HL-60/S4 (cell line): ENCODE measurements at regions not wholly inside any gene's neighbourhood (a gene's known extent, or its start where the extent isn't known, plus 50 kb on each side); places are given as distances from the start of the nearest gene placed in this dataset.

Experiments used
- in situ Hi-C: fragments of 300-500 bp; cut with MboI; formaldehyde crosslinking; loops from 2 replicates; pipeline ENCODE4 v1.14.3; 2022; ENCODE audit warnings: low sequenced_read_pairs

DNA sequence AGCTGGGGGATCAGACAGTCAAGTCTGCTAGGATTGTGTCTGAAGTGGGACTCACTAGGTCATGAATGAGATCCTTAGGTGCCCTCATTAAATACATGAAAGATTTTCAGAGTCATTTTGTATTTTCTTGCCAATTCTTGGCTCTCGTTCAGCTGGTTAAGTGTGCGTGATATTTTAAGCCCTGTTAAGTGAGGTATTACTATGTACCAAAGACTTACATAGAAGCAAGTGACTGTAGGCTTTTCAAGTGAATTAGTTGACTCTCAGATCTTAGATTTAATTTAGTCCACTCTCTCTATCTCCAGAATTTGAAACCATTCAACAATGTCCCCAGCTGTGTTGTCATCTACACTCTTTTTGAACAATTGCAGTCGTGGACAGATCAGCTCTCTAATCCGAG, 219.4 kb downstream of the FOXL1 start:
- in situ Hi-C loops = no loop called here

DNA sequence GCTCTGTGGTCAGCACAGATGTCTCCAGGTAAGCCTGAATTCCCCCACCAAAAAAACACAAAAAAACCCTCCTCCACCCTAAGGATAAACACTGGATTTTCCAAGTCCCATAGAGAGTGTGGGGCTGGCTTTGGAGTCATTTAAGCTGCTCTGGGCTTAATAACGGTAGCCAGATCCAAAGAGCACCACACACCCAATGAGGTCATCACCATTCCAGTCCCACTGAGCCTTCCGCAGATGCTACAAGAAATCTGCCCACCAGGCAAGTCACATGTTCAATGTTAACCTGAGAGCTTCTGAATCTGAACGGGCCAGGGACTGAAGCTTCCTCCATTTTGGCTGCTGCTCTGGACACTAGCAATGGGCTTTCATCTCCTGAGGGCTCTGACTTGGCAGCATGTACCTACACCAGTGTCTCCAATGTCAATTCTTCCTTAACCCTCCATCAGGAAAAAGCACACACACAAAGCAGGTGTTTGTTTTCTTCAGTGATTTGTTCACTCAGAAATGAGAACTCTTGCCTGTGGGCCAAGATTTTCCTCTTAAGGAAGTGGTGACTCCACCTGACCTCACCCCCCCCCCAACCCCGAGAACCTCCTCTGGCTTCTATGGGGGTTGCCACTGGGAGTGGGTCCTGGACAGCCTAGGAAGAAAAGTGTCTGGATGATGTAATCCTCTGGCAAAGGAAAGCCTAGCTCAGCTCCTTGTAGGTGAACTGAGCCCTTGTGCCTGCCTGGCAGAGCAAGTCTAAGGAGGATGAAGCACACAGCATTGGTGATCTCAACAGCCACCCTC, 220.1 kb downstream of the FOXL1 start:
- in situ Hi-C loops = no loop called here

DNA sequence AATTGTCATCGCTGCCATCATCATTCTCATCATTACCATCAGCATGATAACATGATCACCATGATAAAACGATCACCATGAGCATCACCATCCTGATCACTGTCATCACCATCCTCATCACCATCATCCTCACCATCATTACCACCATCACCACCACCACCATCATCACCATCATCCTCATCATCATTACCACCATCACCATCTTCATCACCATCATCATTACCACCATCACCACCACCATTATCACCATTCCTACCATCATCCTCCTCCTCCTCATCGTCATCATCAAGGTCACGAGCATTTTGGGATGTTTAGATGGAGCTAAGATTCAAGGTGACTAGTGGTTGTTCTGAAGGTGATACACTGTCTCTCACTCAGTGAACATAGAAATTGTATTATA, 221.0 kb downstream of the FOXL1 start:
- in situ Hi-C loops = no loop called here

DNA sequence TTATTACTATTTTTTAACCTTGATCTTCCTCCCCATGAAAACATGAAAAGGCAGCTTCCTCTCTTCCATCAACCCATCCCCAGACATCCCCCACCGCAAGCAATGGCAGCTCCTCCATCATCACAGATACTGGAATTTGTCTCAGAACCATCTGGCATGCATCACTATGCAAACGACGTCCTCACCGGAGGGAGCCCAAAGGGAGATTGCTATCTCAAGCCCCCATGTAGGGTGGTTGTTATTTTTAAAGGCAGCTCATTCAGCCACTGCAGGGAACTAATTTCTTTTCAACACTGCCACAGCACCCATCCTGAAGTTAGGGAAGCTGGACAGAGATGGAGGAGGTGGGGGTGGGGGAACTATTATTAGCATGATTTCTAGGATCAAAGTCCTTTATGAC, 222.5 kb downstream of the FOXL1 start:
- in situ Hi-C loops = no loop called here

DNA sequence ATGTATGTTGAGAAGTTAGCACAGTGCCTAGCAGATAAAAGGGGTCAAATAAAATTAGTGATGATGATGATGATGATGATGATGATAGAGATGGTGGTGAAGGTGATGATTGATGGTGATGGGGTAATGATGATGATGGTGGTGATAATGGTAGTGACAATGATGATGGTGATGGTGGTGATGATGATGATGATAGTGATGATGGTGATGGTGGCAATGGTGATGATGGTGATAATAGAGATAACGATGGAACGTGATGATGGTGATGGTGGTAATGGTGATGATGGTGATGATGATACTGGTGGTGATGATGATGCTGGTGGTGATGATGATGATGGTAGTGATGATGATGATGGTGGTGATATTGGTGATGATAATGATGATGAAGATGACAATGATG, 223.7 kb downstream of the FOXL1 start:
- in situ Hi-C loops = no loop called here

DNA sequence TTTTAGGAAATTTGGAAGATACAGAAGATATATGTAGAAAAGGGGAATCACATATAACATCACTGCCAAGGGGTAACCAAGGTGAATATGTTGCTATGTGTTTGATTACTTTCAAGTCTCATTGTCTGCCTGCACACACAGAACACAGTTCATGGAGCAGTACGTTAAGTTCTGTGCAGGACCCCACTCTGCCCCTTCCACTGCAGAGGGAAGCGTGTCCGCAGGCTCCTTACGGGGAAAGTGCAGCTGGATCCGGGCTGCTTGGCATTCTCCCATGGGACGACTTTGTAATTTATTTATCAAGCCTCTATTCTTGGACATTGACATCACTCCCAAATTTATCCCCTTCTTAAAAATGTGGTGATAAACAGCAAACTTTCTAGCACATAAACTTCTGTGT, 226.8 kb downstream of the FOXL1 start:
- in situ Hi-C loops = no loop called here

DNA sequence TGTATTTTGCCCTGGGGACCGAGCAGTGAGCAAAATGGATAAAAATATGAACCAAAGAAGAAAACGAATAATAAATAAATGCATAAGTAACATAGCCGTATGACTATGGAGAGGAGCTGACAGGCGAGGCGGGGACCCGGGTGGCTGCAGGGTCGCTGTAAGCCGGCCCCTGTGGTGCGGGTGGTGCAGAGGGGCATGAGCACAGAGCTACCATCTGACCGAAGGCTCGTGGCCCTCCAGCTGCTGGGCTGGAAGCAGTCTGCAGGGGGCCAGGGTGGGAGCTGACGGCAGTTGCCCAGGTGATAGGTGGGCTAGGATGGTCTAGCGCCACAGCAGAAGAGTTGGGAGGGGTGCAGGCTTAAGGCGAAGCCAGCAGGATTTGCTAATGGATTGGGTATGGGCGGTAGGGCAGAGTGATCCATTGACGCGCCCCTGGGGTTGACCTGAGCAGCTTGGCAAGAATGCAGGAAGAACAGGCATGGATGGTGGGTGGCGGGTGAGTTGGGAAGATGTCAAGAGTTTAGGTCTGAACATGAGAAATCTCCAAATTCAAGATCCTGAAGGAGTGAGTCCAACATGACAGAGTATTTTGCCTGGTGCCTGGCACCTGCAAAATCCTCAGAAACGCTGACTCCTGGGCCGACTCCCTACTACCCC, 228.0 kb downstream of the FOXL1 start:
- in situ Hi-C loops = no loop called here

DNA sequence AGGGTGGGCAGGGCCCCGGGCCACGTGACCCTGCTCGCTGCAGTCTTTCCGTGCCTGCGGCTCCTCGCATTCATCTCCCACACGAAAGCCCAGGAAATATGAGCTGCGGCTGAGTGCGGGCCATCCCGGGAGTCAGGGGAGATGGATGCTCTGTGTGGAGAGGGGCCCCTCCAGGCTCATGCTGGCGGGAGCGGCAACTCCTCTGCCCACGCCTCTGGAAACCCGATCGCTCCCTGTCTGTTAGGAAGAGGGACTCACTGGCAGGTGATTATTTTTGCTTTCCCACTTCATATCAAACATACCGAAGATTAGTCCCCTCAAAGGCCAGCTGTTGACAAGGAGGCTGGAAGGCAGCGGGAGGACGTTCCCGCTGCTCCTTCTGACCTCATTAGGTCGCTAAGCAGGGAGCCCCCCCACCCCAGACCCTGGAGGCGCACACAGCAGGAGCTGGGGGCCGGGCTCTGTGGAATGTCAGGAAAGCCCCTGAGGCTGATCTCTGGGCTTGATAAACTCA, 228.5 kb downstream of the FOXL1 start:
- in situ Hi-C loops = no loop called here

DNA sequence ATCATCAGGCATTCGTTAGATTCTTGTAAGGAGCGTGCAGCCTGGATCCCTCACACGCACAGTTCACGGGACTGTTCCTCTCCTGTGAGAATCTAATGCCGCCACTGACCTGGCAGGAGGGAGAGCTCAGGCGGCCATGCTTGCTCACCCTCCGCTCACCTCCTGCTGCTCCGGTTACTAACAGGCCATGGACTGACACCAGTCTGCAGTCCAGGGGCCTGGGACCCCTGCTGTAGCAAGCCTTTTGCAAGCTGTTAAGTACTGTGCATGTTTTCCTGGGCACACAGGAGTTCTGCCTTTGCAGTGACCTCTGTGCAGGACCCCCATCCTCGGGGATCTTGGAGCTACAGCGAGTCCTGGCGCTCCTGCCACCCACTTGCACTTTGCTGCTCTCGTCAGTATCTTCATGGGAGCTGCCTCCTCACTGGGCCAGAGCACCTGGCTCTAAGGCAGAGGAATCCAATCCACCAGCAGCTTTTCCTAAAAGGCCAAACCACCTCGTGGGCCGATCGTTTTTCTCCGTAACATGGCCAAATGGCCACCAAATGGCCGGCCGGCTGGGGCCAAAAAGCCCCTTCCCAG, 230.6 kb downstream of the FOXL1 start:
- in situ Hi-C loops = no loop called here

DNA sequence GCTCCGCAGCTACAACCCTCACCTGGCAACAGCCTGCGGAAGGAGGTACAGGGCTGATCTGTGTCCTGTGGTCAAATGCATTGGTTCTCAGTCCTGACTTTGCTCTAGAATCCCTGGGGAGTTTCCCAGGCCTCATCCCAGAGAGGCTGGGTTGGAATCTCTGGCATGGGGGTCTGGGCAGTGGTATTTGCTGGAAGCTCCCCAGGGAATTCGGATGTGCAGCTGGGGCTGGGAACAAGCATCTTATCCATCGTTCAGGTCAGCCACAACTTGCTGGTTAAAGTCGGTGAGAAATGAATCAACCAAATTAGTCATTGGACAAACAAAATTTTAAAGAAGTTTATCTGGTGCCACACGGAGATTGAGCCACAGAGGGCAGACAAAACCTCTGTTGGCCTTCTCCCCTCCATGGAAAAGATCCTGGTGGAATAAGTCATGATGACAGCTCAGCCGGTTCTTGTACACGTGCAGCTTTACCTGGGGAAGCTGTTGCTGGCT, 231.2 kb downstream of the FOXL1 start:
- in situ Hi-C loops = no loop called here

DNA sequence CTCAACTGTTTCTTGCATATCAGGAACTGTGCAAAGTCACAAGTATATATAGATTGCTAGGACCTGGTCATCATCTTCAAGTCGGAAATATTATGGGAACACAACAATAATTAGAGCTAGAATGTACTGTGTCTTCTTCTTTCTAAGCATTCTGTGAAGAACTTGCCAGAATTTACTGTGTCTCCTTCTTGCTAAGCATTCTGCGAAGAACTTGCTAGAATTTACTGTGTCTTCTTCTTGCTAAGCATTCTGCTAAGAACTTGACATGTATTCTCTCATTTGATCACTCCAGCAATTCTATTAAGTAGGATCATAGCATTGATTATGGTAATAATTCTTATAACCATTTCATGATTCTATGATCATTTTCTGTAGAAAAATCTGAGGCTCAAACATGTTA, 231.7 kb downstream of the FOXL1 start:
- in situ Hi-C loops = no loop called here

DNA sequence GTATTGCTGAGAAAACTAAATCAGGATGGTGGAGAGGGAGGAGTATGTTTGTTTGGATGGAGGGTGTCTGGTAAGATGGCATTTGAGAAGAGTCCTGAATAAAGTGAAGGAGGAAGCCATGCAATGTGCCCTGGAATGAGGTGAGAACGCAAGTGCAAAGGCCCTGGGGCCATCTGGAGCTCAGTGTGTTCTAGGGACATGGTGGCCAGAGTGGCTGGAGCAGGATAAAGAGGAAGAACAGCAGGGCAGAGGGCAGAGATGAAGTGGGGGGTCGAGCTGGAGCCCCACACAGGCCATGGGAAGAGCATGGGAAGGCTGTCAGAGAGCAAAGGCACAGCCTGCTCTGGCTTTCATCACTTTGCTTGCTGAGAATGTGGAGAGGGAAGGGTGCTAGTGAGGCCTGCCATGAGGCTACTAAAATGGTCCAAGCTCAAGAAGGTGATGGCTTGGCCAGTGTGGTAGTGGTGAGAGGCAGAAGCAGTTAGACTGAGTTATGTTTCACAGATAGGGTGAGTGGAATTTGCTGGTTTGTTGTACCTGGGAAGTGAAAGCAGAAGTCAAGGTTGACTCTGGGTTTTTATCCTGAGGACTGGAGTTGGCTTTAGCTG, 234.1 kb downstream of the FOXL1 start:
- in situ Hi-C loops = no loop called here

DNA sequence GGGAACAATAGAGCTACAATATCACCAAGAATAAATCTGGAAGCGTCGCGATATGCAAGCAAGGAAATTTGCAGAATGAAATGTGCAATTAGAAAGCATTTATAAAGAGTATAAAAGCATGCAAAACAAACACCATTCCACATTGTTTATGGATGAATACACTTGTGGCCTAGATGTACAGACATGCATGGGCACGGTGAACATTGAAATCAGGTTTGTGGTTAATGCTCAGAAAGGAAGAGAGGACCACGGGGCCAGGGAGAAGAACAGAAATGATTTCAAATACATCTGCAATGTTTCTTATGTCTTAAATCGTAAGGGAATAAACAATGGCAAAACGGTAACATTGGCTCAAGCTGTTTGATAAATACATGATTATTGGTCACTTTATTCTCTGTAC, 235.9 kb downstream of the FOXL1 start:
- in situ Hi-C loops = no loop called here

DNA sequence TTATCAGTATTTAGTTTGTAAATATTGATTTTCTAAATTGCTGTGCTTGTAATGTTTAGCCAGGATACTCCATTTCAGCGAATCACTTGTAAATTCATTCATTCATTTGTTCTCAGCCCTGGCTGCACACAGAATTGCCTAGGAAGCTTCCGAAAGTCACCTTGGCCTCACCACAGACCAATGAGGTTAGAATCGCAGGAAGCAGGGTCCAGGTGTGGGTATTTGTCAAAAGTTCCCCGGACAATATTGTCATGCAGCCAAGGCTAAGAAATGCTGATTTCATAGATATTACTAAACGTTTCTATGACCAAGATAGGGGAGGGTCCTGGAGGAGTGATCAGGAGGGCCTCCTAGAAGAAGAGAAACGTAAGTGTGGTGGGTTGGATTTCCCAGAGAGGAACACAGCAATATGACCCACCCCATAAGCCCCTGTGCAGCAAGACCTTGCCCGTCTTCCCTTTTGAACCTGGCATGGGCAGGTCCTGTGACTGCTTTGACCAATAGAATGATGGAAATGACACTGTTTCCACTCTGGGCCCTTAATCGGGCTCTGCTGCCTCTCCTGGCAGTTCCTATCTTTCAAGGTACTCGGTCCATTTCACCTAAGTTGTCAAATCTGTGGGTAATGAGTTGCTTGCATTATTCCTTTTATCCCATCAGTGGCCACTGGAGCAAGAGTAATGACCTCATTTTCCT, 238.7 kb downstream of the FOXL1 start:
- in situ Hi-C loops = no loop called here

DNA sequence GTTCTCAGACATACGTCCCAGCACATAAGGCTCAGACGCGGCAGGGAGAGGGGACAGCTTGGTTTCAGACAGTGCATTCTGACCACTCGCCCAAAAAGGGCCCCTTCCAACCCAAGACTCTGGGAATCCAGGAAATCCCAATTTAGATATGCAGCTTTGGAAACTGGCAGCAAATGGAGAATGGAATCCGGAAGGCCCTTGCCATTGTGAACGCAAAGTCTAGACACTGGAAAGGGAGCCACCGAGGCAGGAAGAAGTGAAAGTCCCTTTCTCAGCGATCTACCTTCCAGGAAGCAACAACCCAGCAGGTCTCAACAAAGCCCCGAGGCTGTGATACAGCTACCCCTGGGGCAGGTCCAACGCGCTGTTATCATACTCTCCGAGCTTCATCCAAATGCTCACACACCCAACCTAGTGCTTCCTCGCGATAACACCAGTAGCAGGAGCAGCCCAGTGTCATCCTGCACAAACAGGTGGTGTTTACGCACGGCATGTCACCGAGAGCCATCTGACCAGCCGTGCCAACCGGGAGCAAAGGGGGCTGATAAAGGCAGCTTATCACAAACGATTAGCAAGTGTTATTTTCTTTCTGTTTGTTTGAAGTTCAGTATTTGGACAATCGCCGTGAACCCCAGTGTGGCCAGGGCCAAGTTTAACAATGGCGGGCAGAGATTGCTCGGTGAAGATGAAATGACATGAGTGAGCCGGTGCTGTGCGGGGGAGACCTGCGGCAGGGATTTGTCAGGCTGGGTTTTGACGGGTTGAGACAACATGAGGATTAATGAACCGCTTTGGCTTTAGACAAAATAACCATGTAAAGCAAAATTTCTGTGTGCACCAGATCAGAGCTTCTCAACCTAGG, 240.6 kb downstream of the FOXL1 start:
- in situ Hi-C loops = no loop called here

DNA sequence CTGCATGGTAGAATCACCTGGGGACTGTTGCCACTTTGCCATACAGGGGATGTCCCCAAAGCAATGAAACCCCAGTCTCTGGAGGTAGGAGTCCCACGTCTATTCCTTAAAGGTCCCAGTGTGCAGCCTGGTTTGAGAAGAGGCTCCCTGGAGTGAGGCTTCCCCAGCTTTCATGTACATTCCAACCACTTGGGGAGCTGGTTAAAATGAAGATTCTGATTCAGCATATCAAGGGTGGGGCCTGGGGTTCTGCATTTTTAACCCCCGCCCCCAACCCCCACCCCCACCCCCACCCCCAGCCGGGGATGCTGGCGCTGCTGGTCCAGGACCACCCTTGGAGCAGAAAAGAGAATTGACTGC, 241.2 kb downstream of the FOXL1 start:
- in situ Hi-C loops = no loop called here

DNA sequence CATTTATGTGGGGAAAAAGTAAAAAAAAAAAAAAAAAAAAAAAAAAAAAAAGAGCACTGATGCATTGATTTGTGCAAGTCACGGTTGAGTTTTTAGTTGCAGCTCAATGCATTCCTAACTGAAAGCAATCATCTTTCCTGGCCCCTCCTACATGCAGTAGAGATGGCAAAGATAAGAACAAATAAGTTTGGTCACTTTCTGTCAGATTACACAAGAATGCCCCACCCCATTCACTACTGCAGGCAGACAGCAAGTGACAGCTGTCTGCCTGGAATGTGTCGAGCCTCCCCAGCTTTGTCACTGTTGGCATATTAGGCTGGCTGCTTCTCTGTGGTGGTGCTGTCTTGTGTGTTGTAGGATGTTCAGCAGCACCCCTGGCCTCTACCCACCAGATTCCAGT, 243.5 kb downstream of the FOXL1 start:
- in situ Hi-C loops = no loop called here

DNA sequence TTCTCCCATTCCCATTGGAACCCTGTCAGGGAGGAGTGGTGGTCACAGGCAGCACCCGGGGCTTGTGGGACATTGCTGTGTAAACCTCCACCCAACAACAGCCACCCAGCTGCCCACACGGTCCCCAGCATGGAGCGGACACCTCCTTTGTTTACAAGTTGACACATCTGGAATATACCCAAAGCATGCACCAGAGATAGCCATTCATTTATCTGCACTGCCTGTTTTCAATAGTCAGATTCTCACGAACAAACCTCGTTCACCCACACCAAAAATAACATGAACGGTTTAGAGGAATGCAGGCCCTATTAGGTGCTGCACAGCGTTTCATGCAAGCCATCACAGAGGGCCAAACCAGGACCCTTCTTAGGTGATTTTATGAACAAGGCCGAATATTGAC, 244.8 kb downstream of the FOXL1 start:
- in situ Hi-C loops = no loop called here

DNA sequence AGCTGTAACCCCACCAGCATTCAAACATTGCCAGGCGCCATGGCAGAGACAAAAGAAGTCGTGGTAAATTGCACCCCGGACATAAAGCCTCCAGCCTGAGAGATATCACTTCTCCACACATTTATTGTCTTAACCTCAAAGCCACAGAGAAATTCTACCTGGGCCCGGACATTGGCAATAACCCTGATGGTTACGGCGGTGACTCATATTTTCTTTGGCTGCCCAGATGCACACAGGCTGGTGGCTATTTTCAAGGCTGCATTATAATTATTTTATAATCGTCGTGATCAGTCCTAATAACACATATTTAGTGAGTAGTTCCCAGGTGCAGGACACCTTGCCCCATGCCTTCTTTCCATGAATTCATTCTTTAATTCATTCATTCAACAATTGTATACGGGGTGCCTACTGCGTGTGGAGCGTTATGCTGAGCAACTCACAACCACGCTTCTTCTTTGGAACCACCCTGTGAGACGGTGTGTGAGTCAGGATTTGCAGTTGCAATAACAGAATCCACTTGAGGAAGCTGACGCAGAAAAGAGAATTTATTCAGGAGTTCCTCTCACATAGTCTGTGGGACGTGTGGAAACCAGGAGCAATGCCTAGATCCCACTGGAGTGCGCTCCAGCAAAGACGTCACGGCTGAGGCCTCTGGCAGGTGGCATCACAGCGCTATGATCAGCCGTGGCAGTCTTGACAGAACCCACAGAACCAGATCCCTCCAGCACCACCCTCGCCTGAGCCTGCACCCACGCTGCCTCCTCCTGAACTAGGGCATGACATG, 245.7 kb downstream of the FOXL1 start:
- in situ Hi-C loops = no loop called here
